GM18511 (cell line): ENCODE measurements at regions not wholly inside any gene's neighbourhood (a gene's known extent, or its start where the extent isn't known, plus 50 kb on each side); places are given as distances from the start of the nearest gene placed in this dataset.
"Not testable (repeated sequence)": the region's sequence is repeated elsewhere in the genome, so short reads cannot be mapped to it uniquely, and the experiment has no call there.

ENCODE experiments used
- ATAC-seq: cut with Tn5 transposase; IDR thresholded peaks from one replicate; pipeline ENCODE4 v1.9.1; 2021; ENCODE audit warnings: mild to moderate bottlenecking, moderate library complexity; ENCODE audit not compliant: unreplicated experiment

DNA sequence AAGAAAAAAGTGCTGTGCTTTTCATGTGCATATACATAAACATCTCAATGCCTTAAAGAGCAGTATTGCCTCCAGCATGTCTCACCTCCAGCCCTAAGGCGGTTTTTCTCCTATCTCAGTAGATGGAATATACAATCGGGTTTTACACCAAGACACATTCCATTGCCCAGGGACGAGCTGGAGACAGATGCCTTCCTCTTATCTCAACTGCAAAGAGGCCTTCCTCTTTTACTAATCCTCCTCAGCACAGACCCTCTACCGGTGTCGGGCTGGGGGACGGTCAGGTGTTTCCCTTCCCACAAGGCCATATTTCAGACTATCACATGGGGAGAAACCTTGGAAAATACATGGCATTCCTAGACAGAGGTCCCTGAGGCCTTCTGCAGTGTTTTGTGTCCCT is 385.3 kb downstream of the AMY1C start:
- ATAC-seq = not testable (repeated sequence)

DNA sequence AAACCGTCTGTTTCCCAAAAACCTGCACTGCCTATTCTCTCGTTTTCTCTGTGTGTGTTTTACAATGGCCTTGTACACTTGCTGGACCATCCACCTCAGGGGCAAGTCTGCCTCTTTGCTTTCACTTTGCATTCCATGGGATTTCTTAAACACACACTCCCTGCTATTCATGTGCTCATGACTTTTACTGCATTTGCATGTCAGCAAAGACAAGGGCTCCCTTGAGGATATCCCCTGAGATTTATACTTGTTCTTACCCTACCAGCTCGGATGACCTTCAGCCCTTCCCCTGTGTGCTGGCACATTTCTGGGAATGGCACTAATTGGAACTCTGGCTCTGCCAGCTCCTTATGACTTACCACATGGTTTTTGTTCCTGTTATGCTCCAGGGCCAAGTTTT is 386.9 kb downstream of the AMY1C start:
- no peak for ATAC-seq

DNA sequence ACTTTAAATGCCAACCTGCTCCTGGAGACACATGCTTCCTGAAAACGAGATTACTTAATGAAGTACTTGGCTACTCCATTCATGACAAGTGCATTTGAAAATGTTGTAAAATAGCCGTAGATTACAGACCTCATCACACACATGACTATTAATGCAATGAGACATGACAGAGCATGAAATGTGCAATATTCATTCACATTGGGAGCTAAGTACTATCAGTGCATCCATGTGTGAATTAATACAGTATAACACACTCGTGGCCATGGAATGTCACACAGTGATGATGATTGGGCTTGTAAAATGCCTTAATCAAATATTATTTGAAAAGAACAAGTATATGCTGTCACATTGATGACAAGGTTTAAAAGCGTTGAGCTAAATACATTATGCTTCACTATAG is 407.0 kb downstream of the AMY1C start:
- no peak for ATAC-seq

DNA sequence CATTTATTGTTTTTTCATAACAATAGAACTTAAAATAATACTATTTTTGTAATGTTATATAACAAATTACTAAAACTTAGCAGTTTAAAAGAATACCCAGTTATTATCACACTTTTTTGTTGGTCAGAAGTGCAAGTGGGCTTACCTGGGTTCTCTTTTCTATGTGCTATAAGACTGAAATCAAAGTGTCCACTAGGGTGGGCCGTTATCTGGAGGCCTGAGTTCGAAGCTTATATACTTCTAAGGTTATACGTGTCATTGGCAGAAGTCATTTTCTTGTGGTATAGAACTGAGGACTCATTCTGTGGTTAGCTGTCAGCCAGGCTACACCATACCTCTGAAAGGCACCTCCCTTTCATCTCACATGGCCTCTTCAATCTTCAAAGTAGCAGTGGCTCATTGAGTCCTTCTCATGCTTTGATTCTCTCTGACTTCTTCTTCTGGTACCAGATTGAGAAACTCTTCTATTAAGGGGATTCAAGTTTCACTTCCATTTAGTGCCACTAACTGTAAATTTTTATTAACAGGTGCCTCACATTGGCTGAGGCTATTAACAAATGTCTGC is 414.3 kb downstream of the AMY1C start:
- ATAC-seq = no peak

DNA sequence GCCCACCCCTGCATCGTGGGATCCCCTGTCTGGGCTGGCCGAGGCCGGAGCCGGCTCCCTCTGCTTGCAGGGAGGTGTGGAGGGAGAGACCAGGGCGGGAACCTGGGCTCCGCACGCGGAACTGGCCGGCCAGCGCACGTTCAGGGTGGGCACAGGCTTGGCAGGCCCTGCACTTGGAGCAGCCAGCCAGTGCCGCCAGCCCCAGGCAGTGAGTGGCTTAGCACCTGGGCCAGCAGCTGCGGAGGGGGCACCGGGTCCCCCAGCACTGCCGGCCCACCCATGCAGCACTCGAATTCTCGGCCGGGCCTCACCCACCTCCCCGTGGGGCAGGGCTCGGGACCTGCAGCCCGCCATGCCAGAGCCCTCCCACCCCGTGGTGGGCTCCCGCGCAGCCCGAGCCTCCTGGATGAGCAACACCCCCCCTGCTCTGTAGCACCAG is 422.6 kb downstream of the AMY1C start:
- no peak for ATAC-seq

DNA sequence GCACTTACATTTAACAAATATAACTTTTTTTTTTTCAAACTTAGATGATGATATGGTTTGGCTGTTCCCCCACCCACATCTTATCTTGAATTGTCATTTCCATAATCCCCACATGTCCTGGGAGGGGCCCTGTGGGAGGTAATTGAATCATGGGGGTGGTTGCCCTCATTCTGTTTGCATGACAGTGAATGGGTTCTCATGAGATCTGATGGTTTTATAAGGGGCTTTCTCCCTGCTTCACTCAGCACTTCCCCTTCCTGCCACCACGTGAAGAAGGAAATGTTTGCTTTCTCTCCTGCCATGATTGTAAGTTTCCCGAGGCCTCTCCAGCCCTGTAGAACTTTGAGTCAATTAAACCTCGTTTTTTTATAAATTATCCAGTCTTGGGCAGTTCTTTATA is 432.6 kb downstream of the AMY1C start:
- no peak for ATAC-seq

DNA sequence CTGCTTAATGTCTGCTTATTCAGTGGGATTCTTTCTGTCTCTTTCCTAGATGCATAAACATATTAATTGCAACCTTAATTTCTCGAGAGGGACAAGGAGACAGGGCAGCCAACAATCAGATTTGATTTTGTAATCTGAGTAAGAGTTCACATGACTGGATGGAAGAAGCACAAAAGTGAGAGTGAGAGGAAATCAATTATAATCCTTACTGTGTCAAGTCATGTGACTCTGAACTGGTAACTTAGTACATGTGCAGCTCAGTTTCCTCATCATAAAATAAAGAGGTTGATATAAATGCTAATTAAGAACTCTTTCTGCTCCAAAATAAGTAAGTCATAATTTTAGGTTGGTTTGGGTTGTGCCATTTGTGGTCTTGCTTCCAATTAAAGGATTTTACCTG is 439.5 kb downstream of the AMY1C start:
- ATAC-seq = no peak

DNA sequence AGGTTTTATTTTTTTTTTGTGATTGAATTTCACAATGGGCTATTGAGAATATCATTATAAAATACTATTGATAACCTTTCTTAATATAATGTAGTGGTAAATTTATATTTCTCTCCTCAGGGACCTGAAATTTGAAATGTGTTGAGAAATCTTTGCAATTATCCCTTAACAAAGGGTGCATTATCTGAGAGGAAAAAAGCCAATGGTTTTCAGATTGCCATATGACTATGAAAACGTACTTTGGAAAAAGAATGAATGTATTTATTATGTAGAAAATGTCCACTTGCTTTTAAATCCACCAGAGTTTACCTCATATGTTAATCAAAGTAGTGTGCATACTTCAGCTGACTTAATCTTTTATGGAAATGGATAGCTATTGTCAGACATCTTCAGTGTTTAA is 441.1 kb downstream of the AMY1C start:
- no peak for ATAC-seq

DNA sequence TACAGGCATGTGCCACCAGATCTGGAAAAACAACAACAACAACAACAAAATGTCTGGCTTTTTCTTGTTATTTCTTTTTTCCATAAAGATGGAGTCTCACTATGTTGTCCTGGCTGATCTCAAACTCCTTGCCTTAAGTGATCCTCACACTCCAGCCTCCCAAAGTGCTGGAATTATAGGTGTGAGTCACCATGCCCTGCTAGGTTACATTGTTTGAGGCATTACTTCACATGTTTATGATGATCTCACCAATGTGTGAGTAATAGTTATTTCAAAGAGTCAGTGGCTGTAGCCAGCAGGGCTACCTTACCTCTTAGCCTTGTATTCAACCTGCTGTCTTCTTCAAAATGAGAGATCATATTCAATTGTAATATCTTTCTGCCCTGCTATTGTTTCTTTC is 445.7 kb downstream of the AMY1C start:
- ATAC-seq = no peak

DNA sequence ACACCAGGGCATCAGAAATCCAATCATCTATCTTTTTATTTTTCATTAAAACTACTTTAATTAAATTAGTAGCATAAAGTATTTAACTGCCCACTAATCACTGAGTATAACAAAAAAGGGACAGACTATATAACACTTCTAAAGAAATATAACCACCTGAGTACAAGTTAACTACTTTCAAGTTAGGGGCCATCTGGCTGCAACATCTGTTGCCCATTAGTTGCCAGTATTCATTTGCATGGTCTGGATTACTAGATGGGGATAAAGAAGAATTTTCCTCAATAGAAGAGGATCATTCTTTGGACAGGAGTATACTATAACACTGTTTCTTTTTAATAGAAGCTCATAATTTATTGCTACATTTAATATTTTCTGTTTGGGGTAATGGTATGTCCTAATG is 446.4 kb downstream of the AMY1C start:
- no peak for ATAC-seq

DNA sequence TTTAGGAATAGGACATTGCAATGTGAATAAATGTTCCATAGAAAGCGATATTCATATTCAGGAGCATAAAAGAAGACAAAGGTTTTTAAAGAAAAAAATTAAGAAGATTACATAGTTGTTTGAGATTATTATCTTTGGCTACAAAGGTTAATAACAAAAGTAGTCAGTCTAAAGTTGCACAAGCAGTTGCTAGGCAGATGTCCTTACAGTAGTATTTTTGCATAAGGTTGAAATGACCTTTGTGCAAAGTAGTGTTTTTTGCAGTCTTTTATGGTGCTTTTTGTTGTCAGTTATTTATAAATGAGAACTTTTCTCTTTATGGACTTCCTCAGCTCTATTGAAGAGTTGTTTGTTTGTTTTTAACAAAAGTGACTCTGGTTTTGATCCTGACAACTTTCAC is 447.8 kb downstream of the AMY1C start:
- ATAC-seq = no peak

DNA sequence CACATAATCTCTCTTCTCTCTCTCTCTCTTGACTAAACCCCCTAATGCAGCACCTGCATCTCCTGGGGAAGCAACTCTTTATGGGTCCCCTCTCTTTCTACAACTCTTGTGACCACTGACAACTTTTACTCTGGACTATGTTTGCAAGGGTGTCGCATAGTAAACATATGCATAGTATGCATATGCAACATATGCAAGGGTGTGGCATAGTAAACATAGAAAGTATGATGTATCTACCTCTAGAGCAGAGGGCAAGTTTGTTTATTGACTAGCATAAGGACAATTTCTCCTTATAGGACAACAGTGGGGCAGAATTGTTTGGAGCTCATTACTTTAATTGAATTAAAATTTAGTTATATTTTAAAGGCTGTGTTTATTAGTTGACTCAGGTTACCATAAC is 462.5 kb downstream of the AMY1C start:
- ATAC-seq = no peak

DNA sequence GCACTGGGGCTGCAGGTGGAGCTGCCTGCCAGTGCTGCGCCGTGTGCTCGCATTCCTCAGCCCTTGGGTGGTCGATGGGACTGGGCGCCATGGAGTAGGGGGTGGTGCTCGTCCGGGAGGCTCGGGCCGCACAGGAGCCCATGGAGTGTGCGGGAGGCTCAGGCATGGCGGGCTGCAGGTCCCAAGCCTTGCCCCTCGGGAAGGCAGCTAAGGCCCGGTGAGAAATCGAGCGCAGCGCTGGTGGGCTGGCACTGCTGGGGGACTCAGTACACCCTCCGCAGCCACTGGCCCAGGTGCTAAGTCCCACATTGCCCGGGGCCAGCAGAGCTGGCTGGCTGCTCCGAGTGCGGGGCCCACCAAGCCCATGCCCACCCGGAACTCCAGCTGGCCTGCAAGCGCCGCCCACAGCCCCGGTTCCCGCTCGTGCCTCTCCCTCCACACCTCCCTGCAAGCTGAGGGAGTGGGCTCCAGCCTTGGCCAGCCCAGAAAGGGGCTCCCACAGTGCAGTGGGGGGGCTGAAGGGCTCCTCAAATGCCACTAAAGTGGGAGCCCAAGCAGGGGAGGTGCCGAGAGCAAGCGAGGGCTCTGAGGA is 467.8 kb downstream of the AMY1C start:
- ATAC-seq = not testable (repeated sequence)

DNA sequence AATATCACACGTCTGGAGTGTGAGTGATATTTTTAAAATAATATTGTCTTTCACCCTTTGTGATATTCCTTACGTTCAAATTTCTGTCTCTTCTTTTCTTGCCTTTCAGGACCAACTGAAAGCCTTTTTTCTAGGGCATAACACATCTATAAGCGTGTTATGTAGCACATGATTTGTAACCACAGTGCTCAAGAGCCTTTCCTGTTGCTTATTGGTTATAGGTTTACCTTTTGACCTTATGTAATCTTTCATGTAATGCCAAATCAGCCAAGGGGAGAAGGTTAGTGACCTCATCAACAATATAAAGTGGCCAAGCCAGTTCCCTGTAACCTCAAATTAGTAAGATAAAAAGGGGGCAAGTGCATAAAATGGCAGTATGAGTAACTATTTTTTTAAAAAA is 480.2 kb downstream of the AMY1C start:
- no peak for ATAC-seq

DNA sequence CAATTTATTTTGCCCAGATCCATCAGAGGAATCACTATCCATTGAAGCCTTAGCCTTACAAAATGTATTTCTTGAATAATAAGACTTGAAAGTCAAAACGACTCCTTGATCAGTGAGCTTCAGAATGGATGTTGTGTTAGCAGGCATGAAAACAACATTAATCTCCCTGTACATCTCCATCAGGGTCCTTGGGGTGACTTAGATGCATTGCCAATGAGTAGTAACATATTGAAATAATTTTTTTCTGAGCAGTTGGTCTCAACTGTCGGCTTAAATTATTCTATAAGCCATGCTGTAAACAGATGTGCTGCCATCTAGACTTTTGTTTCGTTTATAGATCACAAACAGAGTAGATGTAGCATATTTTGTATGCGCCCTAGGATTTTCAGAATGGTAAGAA is 482.0 kb downstream of the AMY1C start:
- ATAC-seq = no peak

DNA sequence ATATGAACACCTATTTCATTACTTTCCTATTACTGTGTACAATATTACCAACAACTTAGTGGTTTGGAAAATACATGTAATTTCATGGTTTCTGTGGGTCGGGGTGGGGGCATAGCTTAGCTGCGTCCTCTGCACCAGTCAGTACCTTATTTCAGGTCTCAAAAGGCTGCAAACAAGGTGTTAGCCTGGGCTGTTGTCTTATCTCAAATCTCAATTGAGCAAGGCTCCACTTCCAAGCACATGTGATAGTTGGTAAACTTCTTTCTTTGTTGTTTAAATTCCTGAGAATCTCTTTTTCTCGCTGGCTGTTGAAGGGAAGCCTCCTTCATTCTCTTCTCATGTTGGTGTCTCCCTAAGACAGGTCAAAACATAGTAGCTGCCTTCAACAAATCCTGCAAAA is 485.4 kb downstream of the AMY1C start:
- ATAC-seq = no peak

DNA sequence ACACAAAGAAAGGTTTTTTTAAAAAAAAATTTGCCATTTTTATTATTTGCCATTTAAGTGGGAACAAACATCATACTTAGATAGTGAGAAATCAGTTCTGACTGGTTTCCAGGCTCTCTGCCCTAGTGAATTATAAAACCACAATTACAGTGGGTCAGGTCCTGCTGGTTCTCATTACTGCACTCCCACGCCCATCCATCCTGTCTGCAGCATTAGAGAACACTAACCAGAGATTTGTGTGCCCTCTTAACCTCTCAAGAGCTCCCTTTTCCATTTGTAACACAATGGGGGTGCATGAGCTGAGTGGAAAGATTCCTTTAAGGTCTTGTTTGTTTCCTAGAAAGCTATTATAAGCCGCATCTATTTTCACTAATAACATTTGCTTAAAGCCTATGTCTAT is 489.3 kb downstream of the AMY1C start:
- ATAC-seq = no peak

DNA sequence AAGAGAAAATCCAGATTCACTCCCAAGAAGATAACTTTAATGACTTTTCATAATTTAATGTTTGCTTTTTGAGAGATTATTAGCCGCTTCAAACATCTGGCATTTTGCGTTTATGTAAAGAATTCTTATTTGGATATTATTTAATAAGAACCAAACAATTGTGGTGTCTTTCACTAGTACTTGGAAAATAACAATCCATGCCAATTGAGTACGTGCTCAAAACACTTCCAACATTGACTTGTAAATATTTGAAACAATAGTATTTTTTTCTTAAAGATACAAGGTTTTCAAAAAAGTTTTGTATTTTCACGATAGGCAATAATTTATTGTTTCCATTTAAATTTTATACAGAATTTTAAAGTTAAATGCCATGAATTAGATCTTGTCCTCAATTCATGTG is 498.7 kb downstream of the AMY1C start:
- no peak for ATAC-seq

DNA sequence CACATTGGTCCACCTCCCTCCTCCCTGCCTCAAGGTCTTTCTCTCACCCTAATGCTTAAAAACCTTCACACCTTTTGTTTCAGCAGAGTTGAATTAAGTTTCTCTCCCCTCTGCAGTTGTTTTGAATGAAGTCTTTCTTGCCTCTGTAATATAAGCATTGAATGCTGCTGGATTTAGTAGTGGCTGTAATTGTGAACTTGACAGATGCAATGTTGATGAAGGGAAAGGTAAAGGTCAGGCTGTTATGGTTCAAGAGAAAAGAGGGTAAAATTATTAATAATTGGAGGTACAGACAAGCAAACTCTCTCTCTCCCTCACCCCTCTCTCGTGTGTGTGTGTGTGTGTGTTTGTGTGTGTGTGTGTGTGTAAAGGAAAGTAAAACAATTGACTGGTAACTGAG is 509.8 kb downstream of the AMY1C start:
- no peak for ATAC-seq

DNA sequence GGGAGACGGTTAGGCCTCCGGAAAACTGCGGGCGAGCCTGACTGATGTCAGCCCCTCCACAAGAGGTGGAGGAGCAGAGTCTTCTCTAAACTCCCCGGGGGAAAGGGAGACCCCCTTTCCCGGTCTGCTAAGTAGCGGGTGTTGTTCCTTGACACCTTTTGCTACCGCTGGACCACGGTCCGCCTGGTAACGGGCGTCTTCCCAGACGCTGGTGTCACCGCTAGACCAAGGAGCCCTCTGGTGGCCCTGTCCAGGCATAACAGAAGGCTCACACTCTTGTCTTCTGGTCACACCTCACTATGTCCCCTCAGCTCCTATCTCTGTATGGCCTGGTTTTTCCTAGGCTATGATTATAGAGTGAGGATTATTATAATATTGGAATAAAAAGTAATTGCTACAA is 513.4 kb downstream of the AMY1C start:
- not testable (repeated sequence) for ATAC-seq

DNA sequence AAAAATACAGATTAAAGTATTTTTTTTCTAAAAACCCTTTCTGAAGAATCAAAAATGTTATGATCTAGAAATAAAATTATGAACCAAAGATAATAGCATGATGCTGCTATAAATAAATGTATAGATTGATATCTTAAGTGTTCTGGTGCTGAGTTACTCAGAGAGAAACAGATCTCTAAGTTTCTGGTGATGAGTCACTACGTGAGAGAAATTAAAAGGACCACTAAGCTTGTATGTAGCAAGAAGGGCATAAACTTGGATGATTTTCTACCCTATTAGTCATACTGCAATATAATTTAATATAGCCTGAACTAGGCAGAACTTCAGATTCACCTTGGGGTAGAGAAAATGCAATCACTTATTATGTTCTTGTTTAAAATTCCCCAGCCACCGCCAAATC is 514.8 kb downstream of the AMY1C start:
- ATAC-seq = no peak

DNA sequence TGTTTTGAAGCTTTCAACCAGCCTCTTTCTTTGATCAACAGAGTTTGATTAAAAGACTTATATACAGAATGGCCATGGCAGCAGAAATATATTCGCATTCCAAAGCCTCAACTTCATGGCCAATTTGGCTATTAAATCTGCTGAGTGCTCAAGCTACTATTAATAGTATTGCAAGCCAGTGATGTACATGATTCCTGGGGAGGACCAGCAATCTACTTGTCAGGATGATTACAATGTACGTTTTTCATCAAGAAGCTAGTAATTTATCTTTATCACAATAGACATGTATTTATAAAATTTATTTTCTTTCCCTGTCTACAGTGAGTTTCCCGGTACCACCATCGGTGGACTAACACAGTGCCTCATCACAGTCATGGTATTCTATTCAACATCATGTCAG is 515.5 kb downstream of the AMY1C start:
- no peak for ATAC-seq

DNA sequence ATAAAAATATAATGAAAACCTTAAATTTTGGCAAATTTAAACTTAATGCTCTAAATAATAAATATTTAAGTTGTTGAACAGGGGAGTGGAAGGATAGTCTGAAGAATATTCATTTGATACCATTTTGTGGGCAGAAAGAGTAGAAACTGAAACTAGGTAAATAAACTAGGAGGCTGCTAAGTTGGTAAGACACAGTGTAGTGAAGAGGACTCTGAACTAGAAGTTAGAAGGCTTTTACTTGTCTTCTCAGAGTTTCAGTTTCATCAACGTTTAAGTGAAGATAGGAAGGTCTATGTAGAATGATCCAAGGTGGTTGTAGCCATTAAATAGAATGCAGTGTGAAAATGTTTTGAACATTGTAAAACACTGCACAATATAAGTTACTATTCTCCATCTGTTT is 516.9 kb downstream of the AMY1C start:
- ATAC-seq = peak; percentile 91
